GM12878 (cell line): ENCODE measurements at regions not wholly inside any gene's neighbourhood (a gene's known extent, or its start where the extent isn't known, plus 50 kb on each side); places are given as distances from the start of the nearest gene placed in this dataset.

Source experiments
- ATAC-seq: fragments of 200-7000 bp; cut with Tn5 transposase; 3 replicates; pipeline ENCODE4 v1.9.1; 2020; ENCODE audit warnings: mild to moderate bottlenecking, moderate library complexity
- BruUV-seq: library from RNA; stranded (reverse); fragments of 400-500 nt; replicated peaks from 2 replicates; lab custom pipeline; 2021; lab: Mats Ljungman, UMichigan
- CTCF ChIA-PET: fragments of 300-600 bp; sonication (Branson Sonifier 250); formaldehyde crosslinking; extraction: SDS; loops from one replicate; lab custom pipeline; 2021; ENCODE audit warnings: inconsistent platforms; lab: Yijun Ruan, JAX
- POLR2A ChIA-PET: fragments of 350-600 bp; formaldehyde crosslinking; extraction: SDS; loops from one replicate; lab custom pipeline; 2021; ENCODE audit warnings: inconsistent platforms; lab: Charles Lee
- RAD21 ChIA-PET: fragments of 300-600 bp; sonication (Branson Sonifier 250); formaldehyde crosslinking; loops from one replicate; lab custom pipeline; 2023; ENCODE audit warnings: antibody characterized with exemption; ENCODE audit not compliant: unreplicated experiment; lab: Charles Lee
- SMC1A ChIA-PET: fragments of 300-600 bp; sonication (Branson Sonifier 250); formaldehyde crosslinking; loops from one replicate; lab custom pipeline; 2023; ENCODE audit not compliant: unreplicated experiment, uncharacterized antibody; lab: Charles Lee
- DNase-seq: peaks from one replicate; pipeline ENCODE4 v3.0.0-alpha.2; 2011; ENCODE audit warnings: low read depth, low spot score
- FAIRE-seq: peaks from 3 replicates; lab custom pipeline; 2011; peaks lifted over from hg19 to GRCh38; lab: Jason Lieb, UNC
- H2AFZ ChIP-seq: 2 replicates; pipeline ENCODE4 v1.6.0; 2011; ENCODE audit warnings: low read depth, low read length, control low read depth; ENCODE audit not compliant: control insufficient read depth
- H3K27ac ChIP-seq: 2 replicates; pipeline ENCODE4 v1.5.1; 2011; ENCODE audit warnings: control low read depth; ENCODE audit not compliant: control insufficient read depth, insufficient read depth
- H3K27me3 ChIP-seq, 2 experiments: replicated peaks in 1 of 2; 2 replicates each; pipeline versions ENCODE4 v1.6.0 to v1.6.1; 2011; ENCODE audit warnings: low read length in 1 of 2; ENCODE audit not compliant: control insufficient read depth in 2 of 2, insufficient read depth in 2 of 2
- H3K36me3 ChIP-seq, 2 experiments: 2 replicates each; pipeline ENCODE4 v1.5.1; 2011; ENCODE audit warnings: low read length in 1 of 2; ENCODE audit not compliant: control insufficient read depth in 2 of 2, insufficient read depth in 2 of 2
- H3K4me1 ChIP-seq: 2 replicates; pipeline ENCODE4 v1.6.1; 2011; ENCODE audit warnings: mild to moderate bottlenecking, low read length, moderate library complexity, mixed read lengths; ENCODE audit not compliant: control insufficient read depth, insufficient read depth
- H3K4me2 ChIP-seq: 2 replicates; pipeline ENCODE4 v1.6.0; 2011; ENCODE audit warnings: control low read depth; ENCODE audit not compliant: control insufficient read depth, insufficient read depth
- H3K4me3 ChIP-seq: fragments of 200-600 bp; sonication (generic); 2 replicates; pipeline ENCODE4 v1.5.1; 2016
- H3K79me2 ChIP-seq: 2 replicates; pipeline ENCODE4 v1.6.0; 2011; ENCODE audit warnings: low read length; ENCODE audit not compliant: control insufficient read depth, insufficient read depth
- H3K9ac ChIP-seq: 2 replicates; pipeline ENCODE4 v1.8.0; 2011; ENCODE audit warnings: low read length, control low read depth, mixed read lengths; ENCODE audit not compliant: control insufficient read depth, insufficient read depth
- H3K9me3 ChIP-seq: replicated peaks from 3 replicates; pipeline ENCODE4 v1.5.1; 2011; ENCODE audit warnings: mild to moderate bottlenecking, low read length; ENCODE audit not compliant: control insufficient read depth, insufficient read depth
- H4K20me1 ChIP-seq: 2 replicates; pipeline ENCODE4 v1.6.0; 2011; ENCODE audit not compliant: control insufficient read depth, insufficient read depth
- BACH1 ChIP-seq: fragments of 450-650 bp; IDR thresholded peaks from 2 replicates; pipeline ENCODE4 v1.6.1; 2017; ENCODE audit warnings: mild to moderate bottlenecking, borderline replicate concordance
- EGR1 ChIP-seq, 2 experiments: IDR thresholded peaks; 1 replicate in 1 of 2; 2 replicates in 1 of 2; pipeline ENCODE4 v1.6.1; 2011 to 2012; ENCODE audit warnings: low read depth in 2 of 2, low read length in 2 of 2, borderline replicate concordance in 1 of 2, mild to moderate bottlenecking in 1 of 2, moderate library complexity in 1 of 2
- NFIC ChIP-seq: IDR thresholded peaks from 2 replicates; pipeline ENCODE4 v1.6.1; 2012; ENCODE audit warnings: low read depth, mild to moderate bottlenecking, inconsistent platforms, low read length, moderate library complexity
- RFX5 ChIP-seq: IDR thresholded peaks from 2 replicates; pipeline ENCODE4 v1.6.1; 2011; ENCODE audit warnings: low read depth, low read length, improper control_type of control experiment
- SMC3 ChIP-seq: IDR thresholded peaks from 2 replicates; pipeline ENCODE4 v1.6.1; 2011; ENCODE audit warnings: low read length, improper control_type of control experiment, borderline replicate concordance
- SPI1 ChIP-seq: IDR thresholded peaks from 2 replicates; pipeline ENCODE4 v1.6.1; 2011; ENCODE audit warnings: low read depth, mild to moderate bottlenecking, low read length, moderate library complexity, borderline replicate concordance; ENCODE audit not compliant: insufficient read depth
- SREBF1 ChIP-seq: IDR thresholded peaks from 2 replicates; pipeline ENCODE4 v1.6.1; 2012; ENCODE audit warnings: mild to moderate bottlenecking, low read length
- SUZ12 ChIP-seq: fragments of 200-600 bp; sonication (generic); IDR thresholded peaks from one replicate; pipeline ENCODE4 v1.6.1; 2018; ENCODE audit warnings: antibody characterized with exemption, mild to moderate bottlenecking; ENCODE audit not compliant: unreplicated experiment
- YBX1 ChIP-seq: fragments of 450-650 bp; IDR thresholded peaks from 2 replicates; pipeline ENCODE4 v1.6.1; 2016; ENCODE audit warnings: antibody characterized with exemption
- ZNF207 ChIP-seq: fragments of 450-650 bp; IDR thresholded peaks from 2 replicates; pipeline ENCODE4 v1.6.1; 2014; ENCODE audit warnings: antibody characterized with exemption, mild to moderate bottlenecking, borderline replicate concordance
- WGBS: methylation state at CpG from one replicate; pipeline ENCODE4 v1.1.6; 2016; ENCODE audit warnings: low lambda C conversion rate; ENCODE audit not compliant: insufficient replicate concordance, insufficient coverage; ENCODE audit errors: missing lambda C conversion rate; 5-methylcytosine and 5-hydroxymethylcytosine counted together
- in situ Hi-C: fragments of 300-500 bp; cut with MboI; formaldehyde crosslinking; loops from 9 replicates; pipeline ENCODE4 v1.14.3; 2018; ENCODE audit warnings: mixed read lengths
- intact Hi-C: fragments of 100-400 bp; cut with micrococcal nuclease; formaldehyde crosslinking; loops from one replicate; pipeline ENCODE4 v1.14.2; 2022; ENCODE audit not compliant: unreplicated experiment
- TF ChIP-seq, protein P1 (sequence below): fragments of 450-650 bp; IDR thresholded peaks from 2 replicates; pipeline ENCODE4 v1.6.1; 2017; ENCODE audit warnings: mild to moderate bottlenecking, low read depth, inconsistent platforms; ENCODE audit not compliant: poor library complexity, severe bottlenecking
- TF ChIP-seq, protein P2 (sequence below): fragments of 450-650 bp; IDR thresholded peaks from 2 replicates; pipeline ENCODE4 v1.6.1; 2017; ENCODE audit warnings: antibody characterized with exemption, mild to moderate bottlenecking, moderate library complexity
- TF ChIP-seq, protein P3 (sequence below): IDR thresholded peaks from 2 replicates; pipeline ENCODE4 v1.6.1; 2012; ENCODE audit warnings: low read depth, low read length, improper control_type of control experiment

DNA sequence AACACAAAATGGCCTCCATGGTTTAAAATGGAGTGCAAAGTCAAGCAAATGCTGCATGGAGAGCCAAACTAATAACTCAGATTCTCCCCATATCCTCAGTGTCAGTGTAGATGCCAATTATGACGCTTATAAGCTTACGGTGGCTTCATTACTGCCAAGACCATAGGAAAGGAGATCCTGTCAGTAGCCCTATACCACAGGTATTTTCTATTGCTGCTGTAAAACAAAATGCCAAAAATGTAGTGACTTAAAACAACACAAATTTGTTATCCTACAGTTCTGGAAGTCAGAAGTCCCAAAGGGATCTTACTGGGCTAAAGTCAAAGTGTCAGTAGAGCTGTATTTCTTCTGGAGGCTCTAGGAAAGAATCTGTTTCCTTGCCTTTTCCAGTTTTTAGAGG is 149.8 kb upstream of the GBE1 start:
- 94% methylated on average over 2 of the region's 2 CpGs for WGBS
- ATAC-seq (no peak), DNase-seq (no peak), FAIRE-seq (no peak)
- ChIA-PET CTCF (interaction anchor here (0.7 to 4.8 kb wide), 15 partner anchors 11 to 765 kb away, joined by 3 to 57 read pairs (median 4); no protein-coding TSS in a partner anchor), RAD21 (interaction anchor here (1.0 kb wide), 1 partner anchor 10 kb away, joined by 3 read pairs; no protein-coding TSS in a partner anchor), POLR2A (interaction anchor here (0.7 kb wide), 1 partner anchor 159 kb away, joined by 3 read pairs; no protein-coding TSS in a partner anchor), SMC1A (interaction anchor here (0.7 to 4.1 kb wide), 6 partner anchors 8 to 265 kb away, joined by 3 to 23 read pairs (median 9); no protein-coding TSS in a partner anchor)
- H3K9ac ChIP-seq = no peak overlapping the region
- intact Hi-C loops (loop anchor here (2.0 to 10.0 kb wide), 3 partner anchors 149 to 1614 kb away; partner anchors contain the start of gene GBE1), in situ Hi-C loops (no loop called here)
- no peaks in the 10 kb centered on the region for H3K79me2 ChIP-seq
- no peaks in the 10 kb centered on the region for H3K36me3 ChIP-seq
- H4K20me1 ChIP-seq = no peaks in the 10 kb centered on the region
- no peak overlapping the region for H3K4me3 ChIP-seq
- TF ChIP-seq, protein P1, sequence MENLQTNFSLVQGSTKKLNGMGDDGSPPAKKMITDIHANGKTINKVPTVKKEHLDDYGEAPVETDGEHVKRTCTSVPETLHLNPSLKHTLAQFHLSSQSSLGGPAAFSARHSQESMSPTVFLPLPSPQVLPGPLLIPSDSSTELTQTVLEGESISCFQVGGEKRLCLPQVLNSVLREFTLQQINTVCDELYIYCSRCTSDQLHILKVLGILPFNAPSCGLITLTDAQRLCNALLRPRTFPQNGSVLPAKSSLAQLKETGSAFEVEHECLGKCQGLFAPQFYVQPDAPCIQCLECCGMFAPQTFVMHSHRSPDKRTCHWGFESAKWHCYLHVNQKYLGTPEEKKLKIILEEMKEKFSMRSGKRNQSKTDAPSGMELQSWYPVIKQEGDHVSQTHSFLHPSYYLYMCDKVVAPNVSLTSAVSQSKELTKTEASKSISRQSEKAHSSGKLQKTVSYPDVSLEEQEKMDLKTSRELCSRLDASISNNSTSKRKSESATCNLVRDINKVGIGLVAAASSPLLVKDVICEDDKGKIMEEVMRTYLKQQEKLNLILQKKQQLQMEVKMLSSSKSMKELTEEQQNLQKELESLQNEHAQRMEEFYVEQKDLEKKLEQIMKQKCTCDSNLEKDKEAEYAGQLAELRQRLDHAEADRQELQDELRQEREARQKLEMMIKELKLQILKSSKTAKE = no peak
- TF ChIP-seq RFX5 (no peak), BACH1 (no peak), SUZ12 (no peak), ZNF207 (no peak), EGR1 (IDR thresholded peaks at IDR 0.05; ENCODE audit: borderline replicate concordance in 1 of 2, low read depth in 2 of 2, low read length in 2 of 2) (no peak), NFIC (no peak), SREBF1 (no peak), SPI1 (no peak), YBX1 (no peak), SMC3 (no peak)
- TF ChIP-seq, protein P2, sequence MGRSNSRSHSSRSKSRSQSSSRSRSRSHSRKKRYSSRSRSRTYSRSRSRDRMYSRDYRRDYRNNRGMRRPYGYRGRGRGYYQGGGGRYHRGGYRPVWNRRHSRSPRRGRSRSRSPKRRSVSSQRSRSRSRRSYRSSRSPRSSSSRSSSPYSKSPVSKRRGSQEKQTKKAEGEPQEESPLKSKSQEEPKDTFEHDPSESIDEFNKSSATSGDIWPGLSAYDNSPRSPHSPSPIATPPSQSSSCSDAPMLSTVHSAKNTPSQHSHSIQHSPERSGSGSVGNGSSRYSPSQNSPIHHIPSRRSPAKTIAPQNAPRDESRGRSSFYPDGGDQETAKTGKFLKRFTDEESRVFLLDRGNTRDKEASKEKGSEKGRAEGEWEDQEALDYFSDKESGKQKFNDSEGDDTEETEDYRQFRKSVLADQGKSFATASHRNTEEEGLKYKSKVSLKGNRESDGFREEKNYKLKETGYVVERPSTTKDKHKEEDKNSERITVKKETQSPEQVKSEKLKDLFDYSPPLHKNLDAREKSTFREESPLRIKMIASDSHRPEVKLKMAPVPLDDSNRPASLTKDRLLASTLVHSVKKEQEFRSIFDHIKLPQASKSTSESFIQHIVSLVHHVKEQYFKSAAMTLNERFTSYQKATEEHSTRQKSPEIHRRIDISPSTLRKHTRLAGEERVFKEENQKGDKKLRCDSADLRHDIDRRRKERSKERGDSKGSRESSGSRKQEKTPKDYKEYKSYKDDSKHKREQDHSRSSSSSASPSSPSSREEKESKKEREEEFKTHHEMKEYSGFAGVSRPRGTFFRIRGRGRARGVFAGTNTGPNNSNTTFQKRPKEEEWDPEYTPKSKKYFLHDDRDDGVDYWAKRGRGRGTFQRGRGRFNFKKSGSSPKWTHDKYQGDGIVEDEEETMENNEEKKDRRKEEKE = no peak
- TF ChIP-seq, protein P3, sequence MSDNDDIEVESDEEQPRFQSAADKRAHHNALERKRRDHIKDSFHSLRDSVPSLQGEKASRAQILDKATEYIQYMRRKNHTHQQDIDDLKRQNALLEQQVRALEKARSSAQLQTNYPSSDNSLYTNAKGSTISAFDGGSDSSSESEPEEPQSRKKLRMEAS = no peak
- no peaks in the 10 kb centered on the region for H3K4me1 ChIP-seq
- no peak overlapping the region for H3K27ac ChIP-seq
- H3K9me3 ChIP-seq = no peaks in the 10 kb centered on the region; the same call in 2 of the 3 replicates
- no peak overlapping the region for H2AFZ ChIP-seq
- no peaks in the 10 kb centered on the region for H3K27me3 ChIP-seq
- H3K4me2 ChIP-seq = no peak overlapping the region
- BruUV-seq = no TSS peak
